GM12874 (cell line): ENCODE measurements at regions not wholly inside any gene's neighbourhood (a gene's known extent, or its start where the extent isn't known, plus 50 kb on each side); places are given as distances from the start of the nearest gene placed in this dataset.

Source experiments
- TF ChIP-seq, protein P1 (sequence below): IDR thresholded peaks from 2 replicates; pipeline ENCODE4 v1.5.1; 2011; ENCODE audit warnings: low read depth, mild to moderate bottlenecking, control low read depth, low read length, moderate library complexity; ENCODE audit not compliant: insufficient read depth

- TF ChIP-seq, protein P1, sequence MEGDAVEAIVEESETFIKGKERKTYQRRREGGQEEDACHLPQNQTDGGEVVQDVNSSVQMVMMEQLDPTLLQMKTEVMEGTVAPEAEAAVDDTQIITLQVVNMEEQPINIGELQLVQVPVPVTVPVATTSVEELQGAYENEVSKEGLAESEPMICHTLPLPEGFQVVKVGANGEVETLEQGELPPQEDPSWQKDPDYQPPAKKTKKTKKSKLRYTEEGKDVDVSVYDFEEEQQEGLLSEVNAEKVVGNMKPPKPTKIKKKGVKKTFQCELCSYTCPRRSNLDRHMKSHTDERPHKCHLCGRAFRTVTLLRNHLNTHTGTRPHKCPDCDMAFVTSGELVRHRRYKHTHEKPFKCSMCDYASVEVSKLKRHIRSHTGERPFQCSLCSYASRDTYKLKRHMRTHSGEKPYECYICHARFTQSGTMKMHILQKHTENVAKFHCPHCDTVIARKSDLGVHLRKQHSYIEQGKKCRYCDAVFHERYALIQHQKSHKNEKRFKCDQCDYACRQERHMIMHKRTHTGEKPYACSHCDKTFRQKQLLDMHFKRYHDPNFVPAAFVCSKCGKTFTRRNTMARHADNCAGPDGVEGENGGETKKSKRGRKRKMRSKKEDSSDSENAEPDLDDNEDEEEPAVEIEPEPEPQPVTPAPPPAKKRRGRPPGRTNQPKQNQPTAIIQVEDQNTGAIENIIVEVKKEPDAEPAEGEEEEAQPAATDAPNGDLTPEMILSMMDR = no peak
These were observed 433.3 kb upstream of the CHORDC1 start for GRCh38 chr11:90656171-90656570.

DNA sequence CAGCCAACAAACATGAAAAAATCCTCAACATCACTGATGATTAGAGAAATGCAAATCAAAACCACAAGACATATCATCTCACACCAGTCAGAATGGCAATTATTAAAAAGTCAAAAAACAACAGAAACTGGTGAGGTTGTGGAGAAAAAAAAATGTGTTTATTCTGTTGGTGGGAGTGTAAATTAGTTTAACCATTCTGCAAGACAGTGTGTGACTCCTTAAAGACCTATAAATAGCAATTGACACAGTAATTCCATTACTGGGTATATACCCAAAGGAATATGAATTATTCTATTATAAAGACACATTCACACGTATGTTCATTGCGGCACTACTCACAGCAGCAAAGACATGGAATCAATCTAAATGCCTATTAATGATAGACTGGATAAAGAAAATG is 427.3 kb upstream of the CHORDC1 start:
- TF ChIP-seq, protein P1 = no peak

GRCh38 chr11:90646706-90647105 is 423.9 kb upstream of the CHORDC1 start:
- TF ChIP-seq, protein P1 = no peak

GRCh38 chr11:90646266-90646665 is 423.4 kb upstream of the CHORDC1 start:
- TF ChIP-seq, protein P1 = no peak

DNA sequence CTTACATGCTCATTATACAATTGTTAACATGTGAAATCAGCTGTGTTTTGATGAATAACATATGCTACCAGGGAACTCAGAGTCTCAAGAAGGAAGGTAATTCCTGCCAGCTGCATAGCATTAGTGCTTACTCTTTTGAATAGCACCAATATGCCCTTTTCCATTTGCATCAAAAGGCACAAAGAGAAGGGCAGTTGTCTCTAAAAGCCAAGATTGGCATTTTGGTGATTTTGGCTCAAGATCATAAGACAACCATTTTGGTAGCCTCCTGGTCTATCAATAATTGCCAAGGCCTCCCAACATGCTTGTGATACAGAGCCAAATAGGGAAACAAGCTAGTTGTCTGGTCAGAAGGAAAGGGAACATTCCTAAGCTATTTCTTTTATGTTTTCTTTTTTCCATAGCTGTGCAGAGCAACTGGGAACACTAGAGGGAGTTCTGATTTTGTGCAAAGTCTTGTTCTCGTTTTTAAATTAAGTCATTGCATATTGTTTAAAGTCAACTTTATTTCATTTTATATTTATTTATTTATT is 416.7 kb upstream of the CHORDC1 start:
- TF ChIP-seq, protein P1 = no peak

DNA sequence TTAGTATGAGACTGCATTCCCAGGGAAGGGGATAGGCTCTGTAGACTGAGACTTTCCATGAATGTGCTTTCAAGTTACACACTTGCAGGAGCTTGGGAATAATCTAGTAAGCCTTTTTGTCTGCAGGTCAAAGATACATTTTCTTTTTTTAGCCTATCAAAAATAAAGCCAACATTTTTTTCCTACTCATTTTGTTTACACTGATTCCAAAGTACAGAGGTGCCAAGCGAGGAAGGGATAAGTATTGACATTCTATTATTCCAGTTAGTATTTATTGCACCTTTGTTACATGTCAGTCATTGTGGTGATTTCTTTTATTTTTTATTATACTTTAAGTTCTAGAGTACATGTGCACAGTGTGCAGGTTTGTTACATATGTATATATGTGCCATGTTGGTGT is 413.0 kb upstream of the CHORDC1 start:
- TF ChIP-seq, protein P1 = no peak

DNA sequence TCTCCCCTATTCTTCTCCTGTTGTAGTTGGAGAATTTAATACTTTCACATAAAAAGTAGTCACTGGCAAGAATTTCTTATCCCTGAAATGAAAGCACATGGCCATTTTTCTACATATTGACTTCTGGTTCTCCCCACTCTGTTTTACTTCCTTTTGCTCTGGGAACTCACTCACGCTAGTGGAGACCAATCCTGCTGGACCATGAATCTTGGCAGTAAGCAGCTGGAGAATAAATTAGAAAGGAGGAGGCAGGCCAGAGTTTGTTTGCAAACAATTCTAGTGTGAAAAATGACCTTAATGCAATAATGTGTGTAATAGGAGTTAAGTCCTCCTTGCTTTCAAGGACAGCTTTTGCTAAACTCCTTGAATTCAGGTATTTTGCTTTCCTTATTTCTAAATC is 412.3 kb upstream of the CHORDC1 start:
- TF ChIP-seq, protein P1 = no peak
